Activated CD4-positive, CD25-positive, alpha-beta regulatory T cell treated with anti-CD3 and anti-CD28 coated beads, Interleukin-2, amount 50 U/mL, for 24 hours (primary cell): ENCODE measurements at regions not wholly inside any gene's neighbourhood (a gene's known extent, or its start where the extent isn't known, plus 50 kb on each side); places are given as distances from the start of the nearest gene placed in this dataset.
A peak's percentile ranks its signal among the peaks of the same experiment; 100 is the strongest.

Source experiments
- ATAC-seq, 2 donors: fragments of 150-1000 bp; cut with Tn5 transposase; one replicate each; pipeline ENCODE4 v1.10.0; 2021; ENCODE audit warnings: mild to moderate bottlenecking in 1 of 2, moderate library complexity in 1 of 2

DNA sequence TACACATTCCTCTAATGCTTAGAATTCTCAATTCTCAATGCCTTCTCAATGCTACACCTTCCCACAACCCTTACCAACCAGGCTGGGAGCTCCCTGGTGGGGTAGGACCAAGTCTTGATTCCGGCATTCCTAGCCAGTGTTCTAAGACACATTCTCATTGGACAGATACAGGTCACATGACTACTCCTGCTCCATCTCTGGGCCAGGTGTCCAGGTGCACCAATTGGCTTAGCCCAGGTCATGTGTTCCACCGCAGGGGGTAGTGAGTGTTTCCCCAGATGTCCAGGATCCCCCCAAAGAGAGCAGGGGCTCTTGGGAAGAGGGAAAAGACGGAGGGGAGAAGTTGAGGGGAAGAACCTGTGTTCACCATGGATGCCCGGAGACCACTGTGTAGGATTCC, 58.7 kb upstream of the MLN start:
- ATAC-seq, result no peak

GRCh38 chr6:33861722-33862121, 57.9 kb upstream of the MLN start:
- no peak for ATAC-seq

- peak; percentile 20 to 35 for ATAC-seq
Observed at GRCh38 chr6:33860706-33861474, 57.1 kb upstream of the MLN start.

- no peak for ATAC-seq
Observed at GRCh38 chr6:33860006-33860405, 56.2 kb upstream of the MLN start.

DNA sequence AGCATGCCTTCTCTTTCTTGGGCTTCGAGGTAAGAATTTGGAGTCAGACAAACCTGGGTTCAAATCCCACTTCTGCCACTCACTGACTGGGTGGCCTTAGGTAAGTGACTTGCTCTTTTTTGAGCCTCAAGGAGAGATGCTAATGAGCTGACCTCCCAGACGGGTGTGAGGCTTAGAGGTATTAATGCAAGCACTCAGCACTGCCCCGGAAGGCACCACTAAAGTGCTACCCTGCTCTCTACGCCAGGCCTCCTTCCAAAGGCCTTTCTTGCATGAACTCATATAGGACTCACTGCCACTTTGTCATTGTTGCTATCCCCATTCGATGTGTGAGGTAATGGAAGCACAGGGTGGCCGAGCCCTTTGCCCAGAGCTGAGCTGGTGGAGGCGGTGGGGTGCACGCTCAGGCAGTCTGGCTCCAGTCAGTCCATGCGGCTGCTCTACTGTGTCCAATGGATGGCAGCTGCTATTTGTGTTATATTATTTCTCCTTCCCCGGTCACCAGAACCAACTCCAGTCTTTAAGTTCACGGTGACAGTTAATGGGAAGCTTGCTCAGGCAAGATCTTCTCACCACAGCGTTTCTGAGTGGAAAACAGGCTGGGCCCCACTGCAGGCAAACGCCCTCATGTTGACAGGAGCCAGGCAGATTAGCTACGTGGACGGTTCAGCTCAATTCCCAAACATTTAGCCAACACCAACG, 55.2 kb upstream of the MLN start:
- no peak for ATAC-seq

DNA sequence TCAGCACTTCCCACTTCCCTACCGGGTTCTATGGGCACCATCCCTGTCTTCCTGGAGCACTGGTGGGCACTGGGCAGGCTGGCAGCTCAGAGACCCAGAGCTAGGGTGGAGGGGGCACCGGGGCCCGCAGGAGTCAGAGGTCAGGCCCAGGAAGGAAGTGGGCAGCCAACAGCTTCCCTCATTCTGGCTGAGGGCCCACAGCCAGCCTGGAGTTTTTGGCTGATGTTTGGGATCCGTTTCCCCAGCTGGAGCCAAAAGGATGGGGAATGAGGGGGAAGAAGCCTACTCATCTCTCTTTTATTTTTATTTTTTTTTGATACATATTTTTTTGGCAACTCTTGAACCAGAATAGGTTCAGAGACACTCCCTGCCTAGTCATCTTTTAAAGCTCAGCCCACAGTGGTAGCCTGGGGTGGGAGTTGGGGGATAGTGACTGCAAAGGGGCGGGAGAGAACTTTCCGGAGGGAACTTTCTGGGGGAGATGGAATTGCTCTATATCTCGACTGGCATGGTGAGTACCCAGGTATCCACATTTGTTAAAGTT, 54.2 kb upstream of the MLN start:
- no peak for ATAC-seq

GRCh38 chr6:33857093-33857931, 53.5 kb upstream of the MLN start:
- ATAC-seq, result peak in 1 of 2 donors; percentile 12

DNA sequence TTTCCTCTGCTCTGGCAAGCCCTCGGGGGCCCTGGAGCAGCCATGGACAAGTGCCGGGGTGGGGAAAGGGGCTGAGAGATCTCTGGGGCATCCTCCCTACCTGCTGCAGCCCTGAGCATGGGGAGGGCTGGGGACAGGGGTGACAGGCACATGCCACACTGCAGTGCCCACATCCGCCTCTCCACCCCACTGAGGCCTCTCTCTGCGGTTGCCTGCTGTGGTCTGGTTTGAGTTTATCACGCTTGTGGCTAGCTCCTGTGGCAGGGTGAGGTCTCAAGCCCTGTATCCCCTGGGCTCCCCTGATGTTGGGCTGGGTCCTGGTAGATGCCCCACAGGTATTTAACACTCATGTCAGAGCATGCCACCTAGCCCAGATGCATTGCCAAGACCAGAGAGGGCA, 52.9 kb upstream of the MLN start:
- peak; percentile 85 to 94 for ATAC-seq

- ATAC-seq, result no peak
Observed at GRCh38 chr6:33856031-33856590, 52.3 kb upstream of the MLN start.

GRCh38 chr6:33854572-33855030, 50.8 kb upstream of the MLN start:
- no peak for ATAC-seq

DNA sequence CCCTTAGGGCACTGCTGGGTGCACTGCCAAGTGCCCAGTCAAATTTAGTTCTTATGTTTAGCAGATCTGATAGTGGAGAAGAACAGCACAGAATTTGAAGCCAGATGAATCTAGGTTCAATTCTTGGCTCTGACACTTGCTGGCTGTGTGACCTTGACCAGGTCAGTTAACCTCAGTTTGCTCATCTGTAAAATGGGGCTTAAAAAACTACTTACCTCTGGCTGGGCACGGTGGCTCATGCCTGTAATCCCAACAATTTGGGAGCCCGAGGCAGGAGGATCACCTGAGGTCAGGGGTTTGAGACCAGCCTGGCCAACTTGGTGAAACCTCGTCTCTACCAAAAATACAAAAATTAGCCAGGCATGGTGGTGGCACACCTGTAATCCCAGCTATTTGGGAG, 49.9 kb upstream of the MLN start:
- no peak for ATAC-seq
